ENCODE measurements at regions not wholly inside any gene's neighbourhood (a gene's known extent, or its start where the extent isn't known, plus 50 kb on each side); places are given as distances from the start of the nearest gene placed in this dataset.
"Not testable (repeated sequence)": the region's sequence is repeated elsewhere in the genome, so short reads cannot be mapped to it uniquely, and the experiment has no call there.

DNA sequence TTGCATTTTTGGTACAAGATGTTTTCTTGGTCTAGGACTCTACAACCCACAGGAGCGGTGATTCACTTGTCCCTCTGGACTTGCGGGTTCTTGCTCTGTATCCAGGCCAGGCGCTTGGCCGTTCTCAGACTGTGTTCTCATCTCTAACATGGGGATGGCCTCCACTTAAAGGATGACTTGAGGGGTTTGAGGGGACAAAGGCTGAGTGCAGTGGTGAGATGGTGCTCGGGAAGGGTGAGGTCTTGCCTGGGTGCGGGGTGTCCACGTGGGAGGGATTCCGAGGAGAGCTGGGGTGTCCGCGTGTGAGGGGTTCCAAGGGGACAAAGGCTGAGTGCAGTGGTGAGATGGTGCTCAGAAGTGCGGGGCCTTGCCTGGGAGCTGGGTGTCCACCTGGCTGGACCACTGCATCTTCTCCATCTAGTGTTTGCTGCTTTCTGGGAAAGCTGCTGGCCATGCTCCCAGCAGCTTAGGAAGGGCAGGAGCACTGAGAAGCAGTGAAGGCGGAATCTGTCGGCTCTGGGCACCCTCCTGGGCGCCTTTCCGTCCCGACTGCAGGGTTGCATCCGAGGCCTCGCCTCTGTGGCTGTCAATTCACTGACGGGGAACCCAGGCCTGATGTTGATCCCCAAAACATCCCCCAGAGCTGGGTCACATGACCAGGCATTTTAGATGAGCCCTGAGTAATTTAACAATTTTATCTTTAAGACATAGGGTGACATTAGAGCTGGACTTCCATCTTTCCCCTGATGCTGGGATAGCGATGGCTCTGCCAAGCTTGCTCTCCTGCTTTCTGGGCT lies 280.5 kb upstream of the IRX4 start:
- no peak for FAIRE-seq

DNA sequence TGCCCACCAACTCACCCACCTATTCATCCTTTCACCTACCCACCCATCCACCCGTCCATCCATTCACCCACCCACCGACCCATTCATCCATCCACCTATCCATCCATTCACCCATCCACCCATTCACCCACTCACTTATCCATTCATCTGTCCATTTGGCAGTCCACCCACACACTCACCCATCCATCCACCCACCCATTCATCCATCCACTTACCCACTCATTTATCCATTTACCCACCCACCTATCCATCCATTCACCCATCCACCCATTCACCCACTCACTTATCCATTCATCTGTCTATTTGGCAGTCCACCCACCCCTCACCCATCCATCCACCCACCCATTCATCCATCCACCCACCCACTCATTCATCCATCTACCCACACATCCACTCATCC lies 278.1 kb upstream of the IRX4 start:
- FAIRE-seq = no peak

DNA sequence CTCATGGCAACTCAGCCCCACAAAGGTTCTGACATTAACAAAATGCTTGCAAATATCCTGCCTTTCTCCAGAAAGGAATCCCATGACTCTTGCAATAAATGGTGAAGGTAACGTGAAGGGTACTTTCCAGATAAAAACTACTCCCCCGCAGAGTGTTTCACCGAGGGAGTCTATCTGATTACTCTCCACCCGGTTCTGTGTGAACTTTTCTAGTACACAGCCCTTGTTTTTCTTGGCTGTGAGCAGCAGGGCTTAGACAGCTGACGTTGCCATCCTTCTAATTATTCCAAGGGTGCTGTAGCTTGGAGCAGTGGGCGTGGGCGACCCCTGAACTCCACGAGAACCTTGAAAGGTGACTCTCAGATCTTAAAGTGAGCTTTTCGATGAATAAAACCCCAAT lies 276.0 kb upstream of the IRX4 start:
- FAIRE-seq = no peak

DNA sequence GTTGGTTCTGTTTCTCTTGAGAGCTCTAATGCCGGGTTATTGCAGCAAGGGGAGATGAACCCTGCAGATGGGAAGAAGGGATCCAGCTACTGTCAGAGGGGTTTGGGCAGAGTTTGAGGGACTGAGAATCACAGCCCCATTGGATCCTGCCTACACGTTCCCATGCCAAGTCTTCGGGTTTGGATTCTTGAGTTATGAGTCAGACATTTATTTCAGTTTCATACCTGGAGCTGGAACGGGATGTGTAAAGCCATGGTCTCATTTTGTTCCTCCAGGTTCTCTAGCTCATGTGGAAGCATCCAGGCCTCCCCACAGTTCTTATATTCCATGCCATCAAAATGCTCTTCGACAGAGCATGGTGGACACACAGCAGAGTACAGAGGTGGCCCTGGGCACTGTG lies 275.4 kb upstream of the IRX4 start:
- no peak for FAIRE-seq

DNA sequence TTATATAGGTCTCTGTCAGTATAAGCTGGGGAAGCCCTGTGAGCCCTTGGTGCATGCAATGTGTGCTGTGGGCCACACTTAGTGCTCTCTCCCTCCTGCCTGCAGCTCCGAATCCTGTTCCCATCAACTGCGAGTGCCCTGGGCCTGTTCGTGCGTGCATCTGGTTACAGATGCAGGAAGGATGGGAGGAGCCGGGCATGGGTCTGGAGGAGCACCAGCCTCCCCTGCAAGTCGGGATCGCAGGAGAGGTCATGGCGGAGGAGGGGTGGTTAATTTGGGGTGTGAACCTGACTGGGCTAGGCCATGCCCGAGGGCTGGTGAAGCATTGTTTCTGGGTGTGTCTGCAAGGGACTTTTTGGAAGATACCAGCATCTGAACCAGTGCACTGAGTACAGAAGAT lies 274.6 kb upstream of the IRX4 start:
- no peak for FAIRE-seq

DNA sequence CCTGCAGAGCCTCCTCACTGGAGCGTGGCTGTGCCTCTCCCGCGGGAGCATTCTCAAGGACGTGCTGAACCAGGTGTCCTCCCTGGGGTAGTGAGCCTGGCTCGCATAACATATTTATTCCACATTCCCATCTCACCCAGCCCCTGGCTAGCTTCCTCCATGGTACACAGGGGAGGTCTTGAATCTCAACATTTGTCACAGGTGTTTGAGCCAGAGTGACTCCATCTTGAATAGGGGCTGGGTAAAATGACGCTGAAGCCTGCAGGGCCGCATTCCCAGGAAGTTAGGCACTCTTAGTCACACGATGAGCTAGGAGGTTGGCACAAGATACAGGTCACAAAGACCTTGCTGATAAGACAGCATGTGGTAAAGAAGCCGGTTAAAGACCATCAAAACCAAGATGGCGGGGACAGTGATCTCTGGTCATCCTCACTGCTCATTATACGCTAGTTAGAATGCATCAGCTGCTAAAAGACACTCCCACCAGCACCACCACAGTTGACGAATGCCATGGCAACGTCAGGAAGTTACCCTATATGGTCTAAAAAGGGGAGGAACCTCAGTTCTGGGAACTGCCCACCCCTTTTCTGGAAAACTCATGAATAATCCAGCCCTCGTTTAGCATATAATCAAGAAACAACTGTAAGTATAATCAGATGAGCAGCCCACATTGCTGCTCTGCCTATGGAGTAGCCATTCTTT lies 273.8 kb upstream of the IRX4 start:
- FAIRE-seq = no peak

DNA sequence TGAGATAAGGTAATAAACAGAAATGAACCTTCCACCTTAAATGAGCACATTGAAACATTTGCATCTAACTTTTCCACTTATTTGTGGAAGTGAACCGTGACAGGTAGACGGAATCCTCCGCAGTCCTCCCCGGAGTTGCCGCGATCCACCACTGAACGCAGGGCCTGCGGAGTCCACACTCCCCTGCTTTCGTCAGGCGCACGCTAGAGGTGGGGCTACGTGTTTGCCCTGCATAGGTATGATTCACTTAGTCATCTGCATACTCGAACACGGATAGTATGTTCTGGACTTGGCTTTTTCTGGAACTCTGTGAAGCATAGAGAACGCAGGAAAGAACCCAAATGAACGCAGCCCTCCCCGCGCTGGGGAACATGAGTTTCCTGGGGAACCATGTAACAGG lies 272.8 kb upstream of the IRX4 start:
- no peak for FAIRE-seq

DNA sequence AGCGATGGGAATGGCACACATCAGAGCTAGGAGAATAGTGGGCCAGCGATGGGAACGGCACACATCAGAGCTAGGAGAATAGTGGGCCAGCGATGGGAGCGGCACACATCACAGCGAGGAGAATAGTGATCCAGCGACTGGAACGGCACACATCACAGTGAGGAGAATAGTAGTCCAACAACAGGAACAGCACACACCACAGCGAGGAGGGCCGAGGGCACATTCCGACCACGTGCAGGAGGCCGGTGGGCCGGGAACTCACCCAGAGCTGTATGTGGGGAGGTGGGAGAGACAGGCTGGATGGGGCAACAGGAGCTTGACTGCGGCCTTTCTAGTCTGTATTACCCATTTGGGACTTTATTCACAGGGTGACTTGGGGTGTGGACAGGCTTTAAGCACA lies 271.1 kb upstream of the IRX4 start:
- FAIRE-seq = no peak

DNA sequence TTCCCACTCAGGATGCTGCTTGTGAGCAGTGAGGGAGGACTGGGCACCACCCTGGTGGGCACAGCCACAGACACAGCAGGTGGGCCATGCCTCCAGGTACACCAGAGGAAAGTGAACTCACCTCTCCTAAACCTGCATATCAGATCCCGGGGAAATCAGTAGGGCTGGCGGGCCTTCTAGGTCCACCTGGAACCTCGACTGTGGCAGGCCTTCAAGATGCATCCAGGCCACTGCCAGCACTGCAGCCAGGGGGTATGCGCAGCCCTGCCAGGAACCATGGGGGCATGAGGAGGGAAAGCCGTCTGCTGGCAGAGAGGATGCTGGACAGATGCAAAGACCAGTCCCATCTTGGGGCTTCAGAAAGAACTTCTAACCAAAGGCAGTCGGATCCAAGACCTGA lies 270.6 kb upstream of the IRX4 start:
- FAIRE-seq = no peak

DNA sequence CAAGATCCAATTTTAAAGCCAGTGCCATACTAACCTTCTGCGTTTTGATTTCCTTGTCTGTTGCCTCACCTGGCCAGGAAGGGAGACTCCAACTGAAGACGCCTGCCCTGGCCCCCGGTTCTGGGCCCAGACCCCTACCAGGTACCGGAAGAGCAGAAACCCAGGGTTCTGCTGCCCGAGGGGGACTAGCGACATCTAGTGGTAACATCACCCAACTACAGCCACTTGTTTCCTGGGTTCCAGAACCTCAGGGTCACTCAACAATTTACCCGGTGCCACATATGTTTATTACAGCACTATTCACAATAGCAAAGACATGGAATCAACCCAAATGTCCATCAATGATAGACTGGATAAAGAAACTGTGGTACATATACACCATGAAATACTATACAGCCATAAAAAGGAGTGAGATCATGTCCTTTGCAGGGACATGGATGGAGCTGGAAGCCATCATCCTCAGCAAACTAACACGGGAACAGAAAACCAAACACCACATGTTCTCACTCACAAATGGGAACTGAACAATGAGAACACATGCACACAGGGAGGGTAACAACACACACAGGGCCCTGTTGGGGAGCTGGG lies 268.7 kb upstream of the IRX4 start:
- FAIRE-seq = not testable (repeated sequence)

DNA sequence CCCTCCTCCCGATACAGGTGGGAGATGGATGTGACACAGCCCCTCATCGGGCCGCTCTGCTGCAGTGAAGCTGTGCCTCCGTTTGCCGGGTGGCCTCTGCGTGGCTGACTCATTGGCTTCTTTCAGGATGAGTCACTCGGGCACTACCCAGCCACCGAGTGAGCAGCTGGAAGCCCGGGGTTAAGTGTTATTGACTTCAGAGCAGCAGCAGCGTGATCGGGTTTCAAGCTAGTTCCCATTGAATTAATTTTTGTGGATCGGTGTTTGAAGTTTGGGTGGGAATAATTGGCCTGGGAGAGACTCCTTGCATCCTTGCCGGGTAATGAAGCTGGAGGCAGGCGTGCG lies 266.4 kb upstream of the IRX4 start:
- FAIRE-seq = no peak

DNA sequence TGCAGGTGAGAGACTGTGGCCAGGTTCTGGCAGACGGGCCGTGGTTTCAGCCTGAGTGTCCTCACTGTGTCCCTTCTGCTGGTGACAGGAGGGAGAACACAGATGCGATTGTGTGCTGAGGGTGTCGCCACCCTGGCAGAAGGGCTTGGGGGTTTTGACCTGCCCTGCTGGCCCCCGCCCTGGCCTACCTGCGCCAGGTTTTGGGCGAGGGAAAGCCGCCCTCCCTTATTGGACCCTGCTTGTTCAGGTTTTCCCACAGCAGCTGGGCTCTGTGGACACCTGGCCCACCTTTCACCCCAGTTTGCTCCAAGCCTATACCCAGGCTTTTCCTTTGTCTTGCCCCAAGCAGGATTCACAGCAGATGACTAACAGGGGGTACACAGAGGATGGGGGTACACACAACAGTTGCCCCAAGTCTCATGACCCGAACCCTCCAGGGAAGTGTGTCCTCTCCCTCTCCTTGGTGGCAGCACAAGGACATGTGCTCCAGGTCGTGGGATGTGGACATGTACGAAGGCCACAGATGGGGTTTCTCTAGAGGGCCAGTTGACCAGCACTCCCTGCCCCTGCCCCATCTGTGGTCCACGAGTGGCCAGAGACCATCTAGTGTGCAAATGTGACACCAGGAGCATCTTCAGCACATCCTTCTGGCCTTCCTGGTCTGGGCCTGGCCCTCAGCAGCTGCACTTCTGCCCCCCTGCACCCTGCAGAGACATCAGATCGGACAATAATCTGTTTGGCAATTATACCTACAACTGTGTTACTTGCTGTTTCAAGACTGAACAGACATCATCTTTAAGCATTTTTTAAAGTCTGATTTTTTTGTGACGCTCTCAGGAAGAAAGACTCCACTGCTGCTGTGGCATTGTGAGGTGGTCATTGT lies 265.8 kb upstream of the IRX4 start:
- FAIRE-seq = no peak

DNA sequence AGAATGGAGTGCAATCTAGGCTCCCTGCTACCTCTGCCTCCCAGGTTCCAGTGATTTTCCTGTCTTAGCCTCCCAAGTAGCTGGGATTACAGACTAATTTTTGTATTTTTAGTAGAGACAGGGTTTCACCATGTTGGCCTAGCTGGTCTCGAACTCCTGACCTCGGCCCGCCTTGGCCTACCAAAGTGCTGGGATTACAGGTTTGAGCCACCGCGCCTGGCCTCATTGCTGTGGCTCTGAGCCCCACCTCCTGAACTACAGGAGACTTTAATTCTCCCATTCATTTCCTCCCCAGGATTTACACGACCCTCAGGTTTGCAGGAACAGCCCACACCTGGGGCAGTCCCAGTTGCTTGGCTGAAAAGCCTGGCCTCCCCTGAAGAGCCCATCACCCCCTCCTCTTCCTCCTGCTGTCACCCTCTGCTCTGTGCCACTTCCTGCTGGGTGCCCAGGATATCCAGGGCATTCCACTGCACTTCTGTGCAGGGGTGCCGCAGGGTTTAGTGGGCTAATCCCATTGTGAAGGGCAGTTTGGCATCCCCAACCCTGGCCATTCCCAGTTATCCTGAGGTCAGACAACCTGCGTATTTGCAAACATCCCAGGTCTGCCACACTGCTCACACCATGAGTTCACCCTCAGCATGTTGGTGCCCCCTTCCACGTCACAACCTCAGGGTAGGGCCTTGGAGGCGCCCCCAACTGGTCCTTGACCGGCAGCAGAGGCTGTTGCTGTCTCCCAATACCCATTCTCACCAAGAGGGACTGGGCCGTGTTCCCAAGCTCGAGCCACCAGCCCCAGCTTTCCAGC lies 265.0 kb upstream of the IRX4 start:
- no peak for FAIRE-seq

DNA sequence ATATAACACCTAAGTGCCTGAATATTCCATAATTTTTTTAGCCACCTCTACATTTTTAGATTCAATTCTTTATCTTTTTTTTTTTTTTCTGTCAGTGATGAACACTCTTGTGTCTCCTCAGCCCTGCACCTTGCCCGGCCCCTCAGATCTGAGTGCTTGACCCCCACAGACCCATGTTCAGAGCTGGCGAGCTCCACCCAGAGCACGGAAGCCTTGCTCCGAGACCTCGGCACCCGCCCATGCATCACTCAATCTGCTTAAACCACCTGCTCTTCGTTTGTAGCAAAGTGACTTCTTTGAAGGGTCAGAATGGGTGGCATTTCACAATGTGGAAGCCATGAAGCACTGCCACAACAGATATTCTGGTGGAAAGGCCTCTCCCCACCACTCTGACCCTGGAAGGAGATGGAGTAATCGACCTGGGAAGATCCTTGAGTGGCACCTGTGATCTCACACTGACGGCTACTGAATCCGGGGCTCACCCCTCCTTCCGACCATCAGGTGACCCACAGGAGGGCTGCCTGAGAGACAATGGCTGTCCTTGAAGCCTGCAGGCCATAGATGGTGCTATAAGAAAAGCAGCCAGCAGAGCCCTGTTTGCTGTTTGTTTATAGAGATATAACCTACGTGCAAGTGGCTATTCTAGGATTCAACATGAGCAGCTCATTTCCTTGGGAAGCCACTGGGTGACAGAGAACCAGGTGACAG lies 261.1 kb upstream of the IRX4 start:
- FAIRE-seq = no peak

DNA sequence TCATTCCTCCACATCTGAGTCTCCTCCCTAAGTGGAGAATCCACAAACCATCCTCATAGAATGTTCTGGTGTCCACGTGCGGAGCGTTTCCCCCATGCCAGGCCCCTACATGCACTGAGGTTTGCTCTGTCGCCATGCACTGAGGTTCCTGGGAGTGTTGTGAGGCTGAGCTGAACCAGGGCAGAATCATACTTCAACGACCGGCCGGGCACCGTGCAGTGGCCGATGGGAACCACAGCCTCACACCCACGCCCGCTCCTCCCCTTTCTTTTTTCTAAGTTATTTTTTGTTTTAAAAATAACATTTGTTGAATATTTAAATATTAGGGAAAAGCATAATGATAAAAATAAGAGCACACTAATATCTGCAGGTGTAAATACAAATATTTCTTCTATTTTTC lies 260.4 kb upstream of the IRX4 start:
- no peak for FAIRE-seq

DNA sequence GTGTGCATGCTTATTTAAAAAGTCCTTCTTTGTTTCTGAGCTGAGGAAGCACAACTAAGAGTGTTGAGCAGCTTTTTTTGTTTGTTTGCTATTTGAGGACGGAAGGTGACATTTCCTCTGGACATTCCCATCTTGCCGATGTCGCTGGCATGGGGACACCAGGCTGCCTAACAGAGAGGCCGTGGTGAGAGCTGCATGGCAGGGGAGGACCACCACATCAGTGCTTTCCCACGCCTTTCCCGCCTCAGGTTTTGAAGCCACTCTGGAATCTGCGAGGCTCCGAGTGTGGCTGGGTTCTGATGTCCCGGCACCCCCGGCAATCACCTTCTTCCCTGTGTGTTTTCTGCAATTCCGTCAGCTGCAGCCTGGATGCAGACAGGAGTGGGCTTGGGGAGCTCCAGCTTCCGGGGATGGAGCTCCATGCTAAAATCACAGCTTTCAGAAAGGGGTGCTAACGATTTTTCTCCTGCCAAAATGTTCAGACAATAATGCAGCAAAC lies 259.8 kb upstream of the IRX4 start:
- FAIRE-seq = no peak

DNA sequence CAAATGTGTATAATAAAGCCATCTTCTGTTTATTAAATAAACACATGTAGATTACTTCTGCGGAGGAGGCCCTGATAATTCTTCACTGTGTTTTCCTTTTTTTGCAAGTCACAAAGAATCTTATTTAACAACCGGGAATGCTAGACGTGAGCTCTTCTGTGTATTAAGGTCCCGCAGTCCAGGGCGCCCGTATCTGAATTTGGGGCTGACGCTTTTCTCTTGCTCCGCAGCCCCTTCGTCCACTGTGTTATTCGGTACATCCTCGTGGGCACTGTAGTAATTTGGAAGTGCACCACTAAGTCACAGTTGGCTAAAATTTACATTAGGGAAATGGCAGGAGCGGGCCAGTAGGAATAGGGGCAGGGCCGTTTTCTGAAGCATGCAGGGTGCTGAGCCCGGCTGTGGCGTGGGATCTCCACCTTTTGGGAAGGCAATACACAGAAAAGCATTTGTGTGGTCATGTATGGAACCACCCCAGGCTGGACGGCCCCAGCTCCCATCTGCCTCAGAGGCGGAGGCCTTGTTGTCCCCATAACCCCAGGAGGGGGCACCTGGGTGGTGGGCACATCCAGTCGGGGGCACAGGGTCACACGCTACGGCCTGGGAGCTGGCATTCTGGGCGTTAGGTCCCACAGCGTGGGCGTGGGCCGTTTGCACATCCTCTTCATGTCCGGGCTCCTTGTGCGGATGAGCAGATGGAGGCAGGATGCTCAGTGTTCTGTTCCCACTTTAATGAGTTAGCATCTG lies 258.7 kb upstream of the IRX4 start:
- FAIRE-seq = no peak

DNA sequence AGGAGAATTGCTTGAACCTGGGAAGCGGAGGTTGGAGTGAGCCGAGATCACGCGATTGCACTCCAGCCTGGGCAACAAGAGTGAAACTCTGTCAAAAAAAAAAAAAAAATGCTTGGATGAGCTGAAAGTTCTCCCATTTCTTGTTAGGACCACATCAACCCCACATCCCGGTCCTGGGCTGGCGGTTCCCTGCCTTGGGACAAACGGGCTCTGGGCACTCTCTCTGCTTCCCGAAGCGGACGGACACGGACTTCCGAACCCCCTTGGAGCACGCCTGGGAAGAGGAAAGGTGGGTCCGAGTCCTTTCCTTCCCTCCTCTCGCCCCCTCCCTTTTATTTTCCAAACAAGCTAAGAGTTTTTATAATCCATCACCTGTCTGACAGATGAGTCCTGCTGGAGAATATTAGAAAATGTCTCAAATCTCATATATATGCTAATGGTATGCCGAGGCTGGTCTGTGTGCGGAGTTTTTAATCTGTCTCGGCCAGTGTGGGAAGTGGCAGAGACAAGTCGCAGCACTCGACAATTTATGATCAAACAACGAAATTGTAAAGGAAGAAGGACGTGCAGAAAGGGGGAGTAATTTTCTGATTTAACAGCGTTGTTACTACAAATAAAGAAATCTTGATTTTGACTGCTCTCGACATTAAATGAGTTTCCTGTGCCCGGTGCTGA lies 257.9 kb upstream of the IRX4 start:
- FAIRE-seq = no peak

DNA sequence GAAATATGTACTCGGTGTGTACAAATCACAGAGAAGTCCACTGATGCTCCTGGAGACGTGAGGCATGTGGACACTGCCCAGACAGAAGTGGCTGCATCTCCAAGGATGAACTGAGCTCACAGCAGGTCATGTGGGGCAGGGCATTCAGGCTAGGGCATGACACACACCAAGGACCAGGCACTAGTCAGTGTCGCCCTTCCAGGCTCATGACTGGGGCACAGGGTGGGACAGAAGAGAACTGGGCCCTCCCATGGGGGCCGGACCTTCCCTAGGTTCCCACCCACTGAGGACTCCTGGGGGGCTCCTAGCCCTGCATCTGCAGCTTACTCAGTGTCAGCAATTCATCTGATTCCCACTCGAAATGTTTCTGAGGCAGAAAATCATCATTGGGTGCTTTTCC lies 256.8 kb upstream of the IRX4 start:
- no peak for FAIRE-seq

DNA sequence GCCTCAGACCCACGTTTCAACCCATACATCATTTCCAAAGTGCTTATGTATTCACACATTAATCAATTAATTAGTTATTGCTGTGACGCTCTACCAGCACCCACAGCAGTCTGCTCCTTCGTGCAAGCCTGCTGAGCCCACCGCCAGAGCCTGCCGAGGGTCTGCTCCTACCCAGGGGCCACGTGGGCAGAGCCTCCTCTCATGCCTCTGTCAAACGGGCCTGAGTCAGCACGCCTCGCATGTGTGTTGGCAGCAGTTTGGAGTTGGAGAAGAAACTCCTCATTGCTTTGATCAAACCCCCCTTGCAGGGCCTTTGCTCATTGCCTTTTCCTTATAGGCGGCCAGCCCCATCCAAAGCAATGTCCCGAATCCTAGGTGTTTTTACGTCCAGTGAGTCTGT lies 256.2 kb upstream of the IRX4 start:
- no peak for FAIRE-seq
